Upper lobe of left lung (tissue), 4 donors: ENCODE measurements at regions not wholly inside any gene's neighbourhood (a gene's known extent, or its start where the extent isn't known, plus 50 kb on each side); places are given as distances from the start of the nearest gene placed in this dataset.

Source experiments
- CTCF ChIP-seq, 6 experiments: fragments of 450-650 bp in 4 of 6; fragments of 200-600 bp in 2 of 6; sonication (generic) in 2 of 6; IDR thresholded peaks; one replicate each; pipeline ENCODE4 v1.5.1; 2016 to 2019; ENCODE audit warnings: antibody characterized with exemption in 6 of 6
- EP300 ChIP-seq, 4 donors: sonication (generic); formaldehyde crosslinking; IDR thresholded peaks; one replicate each; pipeline ENCODE4 v1.5.1; 2017; ENCODE audit warnings: antibody characterized with exemption in 4 of 4, control low read depth in 2 of 4

DNA sequence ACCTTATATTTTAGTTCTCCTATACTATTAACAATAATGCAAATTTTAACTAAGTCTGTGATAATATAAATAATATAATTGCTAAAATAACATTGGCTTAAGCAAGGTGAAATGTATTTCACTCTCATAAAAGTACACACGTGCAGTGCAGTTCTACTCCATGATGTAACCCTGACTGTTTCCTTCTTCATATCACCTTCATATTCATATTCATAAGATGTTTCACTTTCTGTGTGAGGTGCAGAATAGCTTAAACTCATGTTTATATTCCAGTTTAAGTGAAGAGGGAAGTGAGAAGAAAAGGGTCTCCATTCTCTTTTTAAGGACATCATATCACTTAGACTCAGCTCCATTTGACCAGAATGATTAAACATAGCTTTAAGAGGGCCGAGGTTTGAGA is 1810.0 kb upstream of the PCDH10 start:
- no peak for TF ChIP-seq CTCF (IDR thresholded peaks at IDR 0.05)
- no peak for TF ChIP-seq EP300 (IDR thresholded peaks at IDR 0.05)
